ENCODE measurements at regions not wholly inside any gene's neighbourhood (a gene's known extent, or its start where the extent isn't known, plus 50 kb on each side); places are given as distances from the start of the nearest gene placed in this dataset.

DNA sequence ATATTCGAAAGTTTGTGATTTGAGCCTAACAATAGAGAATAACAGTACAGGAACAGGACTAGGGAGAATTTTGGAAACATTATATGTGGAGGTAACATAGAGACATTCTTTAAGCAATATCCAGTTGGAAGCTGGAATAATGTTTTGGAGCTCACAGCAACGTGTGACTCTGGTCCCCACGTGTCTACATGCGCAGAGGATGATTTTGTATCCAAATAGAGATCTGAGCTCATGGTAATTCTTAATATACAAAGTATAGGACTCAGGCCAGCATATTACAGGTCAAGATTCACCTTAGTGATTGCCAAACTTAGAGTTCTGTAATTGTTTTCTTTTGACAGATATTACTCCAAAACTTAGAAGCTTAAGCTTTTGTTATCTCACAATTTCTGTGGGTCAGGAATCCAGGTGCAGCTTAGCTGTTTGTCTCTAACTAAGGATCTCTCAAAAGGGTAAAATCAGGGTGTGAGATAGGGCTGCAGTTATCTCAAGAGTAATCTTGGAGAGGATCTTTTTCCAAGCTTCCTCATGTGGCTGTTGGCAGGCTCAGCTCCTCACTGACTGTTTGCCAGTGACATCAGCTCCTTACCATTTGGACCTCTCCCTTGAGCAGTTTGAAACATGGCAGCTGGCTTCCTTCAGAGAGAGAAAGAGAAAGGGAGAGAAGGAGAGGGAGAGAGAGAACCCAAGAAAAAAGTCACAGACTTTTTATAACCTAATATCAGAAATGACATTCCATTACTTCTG lies 272.0 kb upstream of the ZNF462 start:
- Histone ChIP-seq H3K27me3 (replicated peaks in 1 of 4; ENCODE audit: control insufficient read depth in 3 of 4, extremely low read depth in 1 of 4, insufficient read depth in 3 of 4, low read length in 3 of 4) (no peaks in the 10 kb centered on the region), H3K9ac (replicated peaks in 1 of 4; ENCODE audit: extremely low read depth in 1 of 4, low read depth in 3 of 4, low read length in 3 of 4) (no peak overlapping the region), H3K4me3 (ENCODE audit: extremely low read depth in 1 of 4, insufficient read depth in 2 of 4, low read depth in 3 of 4, low read length in 4 of 4) (no peak overlapping the region), H3K4ac (replicated peaks; ENCODE audit: insufficient read length, low read depth, low read length) (no peak overlapping the region), H3K9me3 (ENCODE audit: insufficient read depth in 2 of 2, low read depth in 1 of 2, low read length in 1 of 2) (no peaks in the 10 kb centered on the region), H4K8ac (ENCODE audit: extremely low read depth, insufficient read depth, low read length) (no peak overlapping the region), H4K91ac (replicated peaks; ENCODE audit: insufficient read length, low read length) (no peak overlapping the region), H2AFZ (ENCODE audit: low read length) (no peak overlapping the region), H3K23ac (ENCODE audit: insufficient read length) (no peak overlapping the region), H4K5ac (ENCODE audit: insufficient read length, low read depth, low read length) (no peak overlapping the region), H2AK5ac (ENCODE audit: low read depth, low read length) (no peak overlapping the region), H3K4me2 (ENCODE audit: insufficient read depth in 1 of 2, low read depth in 2 of 2, low read length in 2 of 2) (no peak overlapping the region), H2BK5ac (ENCODE audit: low read depth, low read length) (no peak overlapping the region), H2BK12ac (ENCODE audit: low read depth, low read length) (no peak overlapping the region), H3K27ac (ENCODE audit: low read depth, low read length) (no peak overlapping the region), H4K20me1 (replicated peaks in 1 of 2; ENCODE audit: control insufficient read depth in 1 of 2, insufficient read depth in 2 of 2, low read length in 2 of 2) (no peaks in the 10 kb centered on the region), H2BK15ac (ENCODE audit: low read length) (no peak overlapping the region), H3K23me2 (ENCODE audit: low read depth, low read length) (no peaks in the 10 kb centered on the region), H2BK20ac (ENCODE audit: low read length) (no peak overlapping the region), H3K56ac (replicated peaks; ENCODE audit: insufficient read length, low read depth, low read length) (no peak overlapping the region), H3K14ac (ENCODE audit: insufficient read length) (no peak overlapping the region), H2BK120ac (replicated peaks; ENCODE audit: low read depth, low read length) (no peak overlapping the region), H3K36me3 (ENCODE audit: control insufficient read depth in 2 of 4, insufficient read depth in 4 of 4, low read length in 3 of 4) (no peaks in the 10 kb centered on the region), H3K18ac (ENCODE audit: extremely low read depth, low read length) (no peak overlapping the region), H3K79me2 (ENCODE audit: control insufficient read depth in 1 of 2, insufficient read depth in 2 of 2, low read length in 2 of 2) (no peaks in the 10 kb centered on the region), H3K4me1 (replicated peaks in 1 of 4; ENCODE audit: control insufficient read depth in 3 of 4, insufficient read depth in 4 of 4, low read length in 3 of 4) (peaks cover 0 to 4% (median 0%) of the 10 kb centered on the region in 4 experiments; a peak in 3 of 7 replicates), H3K79me1 (ENCODE audit: low read depth, low read length) (no peaks in the 10 kb centered on the region)
- no peak for DNase-seq (ENCODE audit: low read depth in 1 of 2, low spot score in 2 of 2)
- WGBS, 2 experiments (ENCODE audit: extremely low coverage in 1 of 2, insufficient coverage in 1 of 2, insufficient read length in 1 of 2, insufficient replicate concordance in 2 of 2, low coverage in 1 of 2, low lambda C conversion rate in 2 of 2, missing lambda C conversion rate in 1 of 2) = 88% methylated on average over 4 of the region's 4 CpGs; no CpG with 5 or more reads in 1 of the 2 experiments
- FAIRE-seq = no peak
- ChIA-PET POLR2A (ENCODE audit: partially characterized antibody) (no interaction called here), CTCF (ENCODE audit: partially characterized antibody) (no interaction called here)
- no peak for TF ChIP-seq SIRT6 (IDR thresholded peaks at IDR 0.05; ENCODE audit: low read length)
- TF ChIP-seq SRF (IDR thresholded peaks at IDR 0.05; ENCODE audit: low read depth, low read length) = no peak
- TF ChIP-seq JUND (IDR thresholded peaks at IDR 0.05; ENCODE audit: low read length) = no peak
- no peak for TF ChIP-seq CBX8 (IDR thresholded peaks at IDR 0.05; ENCODE audit: borderline replicate concordance, low read depth, low read length)
- no peak for TF ChIP-seq USF2 (IDR thresholded peaks at IDR 0.05; ENCODE audit: low read length)
- no peak for TF ChIP-seq KDM5A (IDR thresholded peaks at IDR 0.05; ENCODE audit: low read length)

All from H1 (cell line).